Liver (tissue), 3 donors: ENCODE measurements at regions not wholly inside any gene's neighbourhood (a gene's known extent, or its start where the extent isn't known, plus 50 kb on each side); places are given as distances from the start of the nearest gene placed in this dataset.

Source experiments
- EGR1 ChIP-seq, 2 donors: IDR thresholded peaks; 2 replicates each; pipeline ENCODE4 v1.6.1; 2016 to 2018; ENCODE audit warnings: antibody characterized with exemption in 2 of 2, low read depth in 2 of 2
- GABPA ChIP-seq, 2 donors: IDR thresholded peaks in 1 of 2; conservative IDR thresholded peaks in 1 of 2; 2 replicates each; pipeline ENCODE4 v1.6.1; 2016; ENCODE audit warnings: antibody characterized with exemption in 2 of 2, mild to moderate bottlenecking in 1 of 2, moderate library complexity in 1 of 2
- RAD21 ChIP-seq, 2 donors: IDR thresholded peaks; 2 replicates each; pipeline ENCODE4 v1.6.1; 2016; ENCODE audit warnings: antibody characterized with exemption in 2 of 2, mild to moderate bottlenecking in 2 of 2
- TAF1 ChIP-seq: conservative IDR thresholded peaks from 2 replicates; pipeline ENCODE4 v1.6.1; 2016; ENCODE audit warnings: antibody characterized with exemption, mild to moderate bottlenecking
- TF ChIP-seq, protein P1 (sequence below): fragments of 150-350 bp; IDR thresholded peaks from 2 replicates; pipeline ENCODE4 v1.5.1; 2017; ENCODE audit warnings: improper control_type of control experiment, low read depth, low read length; ENCODE audit not compliant: missing input control
- TF ChIP-seq, protein P2 (sequence below): IDR thresholded peaks from 2 replicates; pipeline ENCODE4 v1.6.1; 2016; ENCODE audit warnings: antibody characterized with exemption
- donor health status: healthy.
- donor health status: healthy.

DNA sequence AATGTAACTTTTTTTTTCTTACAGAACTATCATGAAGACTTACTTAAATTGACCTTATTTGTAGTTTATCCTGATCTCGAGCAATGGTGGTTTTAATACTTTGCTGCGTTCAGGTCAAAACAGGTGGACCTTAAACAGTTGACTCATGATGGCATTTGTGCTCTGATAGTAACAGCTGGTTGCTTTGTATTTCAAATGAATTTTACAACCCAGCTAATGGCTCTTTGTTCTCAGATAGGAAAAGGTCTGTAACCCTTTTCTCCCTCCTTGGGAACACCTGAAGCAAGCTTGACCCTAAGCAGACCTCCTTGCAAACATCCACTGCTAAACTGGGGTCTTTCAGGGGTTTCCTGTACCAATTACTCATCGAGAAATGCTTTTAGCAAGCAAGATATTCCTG lies 79.2 kb downstream of the F11 start:
- TF ChIP-seq, protein P1, sequence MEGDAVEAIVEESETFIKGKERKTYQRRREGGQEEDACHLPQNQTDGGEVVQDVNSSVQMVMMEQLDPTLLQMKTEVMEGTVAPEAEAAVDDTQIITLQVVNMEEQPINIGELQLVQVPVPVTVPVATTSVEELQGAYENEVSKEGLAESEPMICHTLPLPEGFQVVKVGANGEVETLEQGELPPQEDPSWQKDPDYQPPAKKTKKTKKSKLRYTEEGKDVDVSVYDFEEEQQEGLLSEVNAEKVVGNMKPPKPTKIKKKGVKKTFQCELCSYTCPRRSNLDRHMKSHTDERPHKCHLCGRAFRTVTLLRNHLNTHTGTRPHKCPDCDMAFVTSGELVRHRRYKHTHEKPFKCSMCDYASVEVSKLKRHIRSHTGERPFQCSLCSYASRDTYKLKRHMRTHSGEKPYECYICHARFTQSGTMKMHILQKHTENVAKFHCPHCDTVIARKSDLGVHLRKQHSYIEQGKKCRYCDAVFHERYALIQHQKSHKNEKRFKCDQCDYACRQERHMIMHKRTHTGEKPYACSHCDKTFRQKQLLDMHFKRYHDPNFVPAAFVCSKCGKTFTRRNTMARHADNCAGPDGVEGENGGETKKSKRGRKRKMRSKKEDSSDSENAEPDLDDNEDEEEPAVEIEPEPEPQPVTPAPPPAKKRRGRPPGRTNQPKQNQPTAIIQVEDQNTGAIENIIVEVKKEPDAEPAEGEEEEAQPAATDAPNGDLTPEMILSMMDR: no peak
- TF ChIP-seq GABPA (IDR thresholded peaks at IDR 0.05 in 1 of 2, conservative IDR thresholded peaks at IDR 0.05 in 1 of 2) (no peak), RAD21 (IDR thresholded peaks at IDR 0.05) (no peak), TAF1 (no peak), EGR1 (IDR thresholded peaks at IDR 0.05; ENCODE audit: low read depth in 2 of 2) (no peak)
- TF ChIP-seq, protein P2, sequence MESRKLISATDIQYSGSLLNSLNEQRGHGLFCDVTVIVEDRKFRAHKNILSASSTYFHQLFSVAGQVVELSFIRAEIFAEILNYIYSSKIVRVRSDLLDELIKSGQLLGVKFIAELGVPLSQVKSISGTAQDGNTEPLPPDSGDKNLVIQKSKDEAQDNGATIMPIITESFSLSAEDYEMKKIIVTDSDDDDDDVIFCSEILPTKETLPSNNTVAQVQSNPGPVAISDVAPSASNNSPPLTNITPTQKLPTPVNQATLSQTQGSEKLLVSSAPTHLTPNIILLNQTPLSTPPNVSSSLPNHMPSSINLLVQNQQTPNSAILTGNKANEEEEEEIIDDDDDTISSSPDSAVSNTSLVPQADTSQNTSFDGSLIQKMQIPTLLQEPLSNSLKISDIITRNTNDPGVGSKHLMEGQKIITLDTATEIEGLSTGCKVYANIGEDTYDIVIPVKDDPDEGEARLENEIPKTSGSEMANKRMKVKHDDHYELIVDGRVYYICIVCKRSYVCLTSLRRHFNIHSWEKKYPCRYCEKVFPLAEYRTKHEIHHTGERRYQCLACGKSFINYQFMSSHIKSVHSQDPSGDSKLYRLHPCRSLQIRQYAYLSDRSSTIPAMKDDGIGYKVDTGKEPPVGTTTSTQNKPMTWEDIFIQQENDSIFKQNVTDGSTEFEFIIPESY: no peak
